ENCODE measurements at regions not wholly inside any gene's neighbourhood (a gene's known extent, or its start where the extent isn't known, plus 50 kb on each side); places are given as distances from the start of the nearest gene placed in this dataset.
A peak's percentile ranks its signal among the peaks of the same experiment; 100 is the strongest.

DNA sequence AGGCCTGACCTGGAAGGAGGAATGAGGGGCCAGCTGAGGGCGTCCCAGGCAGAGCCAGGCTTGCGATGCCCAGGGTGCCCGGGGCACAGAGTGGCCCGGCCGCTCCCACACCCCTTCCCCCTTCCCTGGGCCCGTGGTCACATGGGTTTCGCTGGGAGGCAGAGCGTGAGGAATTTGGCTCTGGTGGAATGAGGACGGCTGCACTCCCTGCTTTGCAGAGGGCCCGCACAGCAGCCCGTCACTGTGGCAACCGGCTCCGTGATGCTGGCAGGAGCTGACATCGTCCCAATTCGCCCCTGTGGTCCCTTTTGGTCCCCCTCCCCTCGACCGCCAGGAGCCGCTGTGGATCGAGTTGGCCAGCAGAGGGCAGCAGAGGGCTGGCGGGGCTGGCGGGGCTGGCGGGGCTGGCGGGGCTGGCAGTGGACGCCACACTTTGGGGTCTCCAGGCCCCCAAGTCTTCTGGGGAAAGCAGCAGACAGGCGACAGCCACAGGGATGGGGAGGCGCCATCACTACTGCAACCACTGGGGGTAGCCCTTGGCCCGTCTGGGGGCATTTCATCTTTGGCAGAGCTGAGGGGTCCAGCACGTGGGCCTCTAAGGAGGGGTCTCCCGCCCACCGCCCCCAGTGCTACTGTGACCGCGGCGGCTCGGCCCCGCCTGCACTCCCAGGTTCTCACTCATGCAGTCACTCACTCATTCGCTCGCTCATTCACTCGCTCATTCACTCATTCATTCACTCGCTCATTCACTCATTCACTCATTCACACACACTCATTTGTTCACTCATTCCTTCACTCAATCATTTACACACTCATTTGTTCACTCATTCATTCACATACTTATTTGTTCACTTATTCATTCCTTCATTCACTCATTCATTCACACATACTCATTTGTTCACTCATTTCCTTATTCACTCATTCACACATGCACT, 49.7 kb upstream of the BHLHE23 start:
- intact Hi-C loops (cut with DNase I): no loop called here
- no peak overlapping the region for H3K4me3 ChIP-seq

More for the DNA sequence above, 49.7 kb upstream of the BHLHE23 start:
- H3K9me3 ChIP-seq: no peaks in the 10 kb centered on the region
- no peak overlapping the region for H3K27ac ChIP-seq
- no peaks in the 10 kb centered on the region for H3K36me3 ChIP-seq
- TF ChIP-seq, protein P1, sequence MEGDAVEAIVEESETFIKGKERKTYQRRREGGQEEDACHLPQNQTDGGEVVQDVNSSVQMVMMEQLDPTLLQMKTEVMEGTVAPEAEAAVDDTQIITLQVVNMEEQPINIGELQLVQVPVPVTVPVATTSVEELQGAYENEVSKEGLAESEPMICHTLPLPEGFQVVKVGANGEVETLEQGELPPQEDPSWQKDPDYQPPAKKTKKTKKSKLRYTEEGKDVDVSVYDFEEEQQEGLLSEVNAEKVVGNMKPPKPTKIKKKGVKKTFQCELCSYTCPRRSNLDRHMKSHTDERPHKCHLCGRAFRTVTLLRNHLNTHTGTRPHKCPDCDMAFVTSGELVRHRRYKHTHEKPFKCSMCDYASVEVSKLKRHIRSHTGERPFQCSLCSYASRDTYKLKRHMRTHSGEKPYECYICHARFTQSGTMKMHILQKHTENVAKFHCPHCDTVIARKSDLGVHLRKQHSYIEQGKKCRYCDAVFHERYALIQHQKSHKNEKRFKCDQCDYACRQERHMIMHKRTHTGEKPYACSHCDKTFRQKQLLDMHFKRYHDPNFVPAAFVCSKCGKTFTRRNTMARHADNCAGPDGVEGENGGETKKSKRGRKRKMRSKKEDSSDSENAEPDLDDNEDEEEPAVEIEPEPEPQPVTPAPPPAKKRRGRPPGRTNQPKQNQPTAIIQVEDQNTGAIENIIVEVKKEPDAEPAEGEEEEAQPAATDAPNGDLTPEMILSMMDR (IDR thresholded peaks at IDR 0.05): peak; percentile 89
- peak; percentile 74 for ATAC-seq
- DNase-seq: peak; percentile 63
- peaks cover 61% of the 10 kb centered on the region for H3K27me3 ChIP-seq
- no peaks in the 10 kb centered on the region for H3K4me1 ChIP-seq
